Right atrium auricular region (tissue), 2 donors: ENCODE measurements at regions not wholly inside any gene's neighbourhood (a gene's known extent, or its start where the extent isn't known, plus 50 kb on each side); places are given as distances from the start of the nearest gene placed in this dataset.

Source experiments
- DNase-seq: peaks from one replicate; pipeline ENCODE4 v3.0.0-alpha.2; 2019; ENCODE audit warnings: low spot score
- H3K27ac ChIP-seq, 2 donors: fragments of 200-600 bp; sonication (generic); 1 replicate in 1 of 2; 2 replicates in 1 of 2; pipeline ENCODE4 v1.5.1; 2016 to 2019
- H3K27me3 ChIP-seq, 2 donors: fragments of 200-600 bp; sonication (generic); one replicate each; pipeline versions ENCODE4 v1.5.1 to v1.6.0; 2017 to 2019
- H3K36me3 ChIP-seq: fragments of 200-600 bp; sonication (generic); one replicate; pipeline ENCODE4 v1.5.1; 2016
- H3K4me1 ChIP-seq, 2 donors: fragments of 200-600 bp; sonication (generic); one replicate each; pipeline versions ENCODE4 v1.5.1 to v1.6.0; 2017 to 2019
- H3K4me3 ChIP-seq, 2 donors: fragments of 200-600 bp; sonication (generic); 1 replicate in 1 of 2; 2 replicates in 1 of 2; pipeline ENCODE4 v1.5.1; 2017 to 2019; ENCODE audit warnings: mild to moderate bottlenecking in 1 of 2, moderate library complexity in 1 of 2
- H3K9me3 ChIP-seq, 2 donors: fragments of 200-600 bp; sonication (generic); one replicate each; pipeline ENCODE4 v1.5.1; 2019
- TF ChIP-seq, protein P1 (sequence below), 2 donors: fragments of 200-600 bp; sonication (generic); IDR thresholded peaks; one replicate each; pipeline ENCODE4 v1.5.1; 2019; ENCODE audit warnings: antibody characterized with exemption in 2 of 2

DNA sequence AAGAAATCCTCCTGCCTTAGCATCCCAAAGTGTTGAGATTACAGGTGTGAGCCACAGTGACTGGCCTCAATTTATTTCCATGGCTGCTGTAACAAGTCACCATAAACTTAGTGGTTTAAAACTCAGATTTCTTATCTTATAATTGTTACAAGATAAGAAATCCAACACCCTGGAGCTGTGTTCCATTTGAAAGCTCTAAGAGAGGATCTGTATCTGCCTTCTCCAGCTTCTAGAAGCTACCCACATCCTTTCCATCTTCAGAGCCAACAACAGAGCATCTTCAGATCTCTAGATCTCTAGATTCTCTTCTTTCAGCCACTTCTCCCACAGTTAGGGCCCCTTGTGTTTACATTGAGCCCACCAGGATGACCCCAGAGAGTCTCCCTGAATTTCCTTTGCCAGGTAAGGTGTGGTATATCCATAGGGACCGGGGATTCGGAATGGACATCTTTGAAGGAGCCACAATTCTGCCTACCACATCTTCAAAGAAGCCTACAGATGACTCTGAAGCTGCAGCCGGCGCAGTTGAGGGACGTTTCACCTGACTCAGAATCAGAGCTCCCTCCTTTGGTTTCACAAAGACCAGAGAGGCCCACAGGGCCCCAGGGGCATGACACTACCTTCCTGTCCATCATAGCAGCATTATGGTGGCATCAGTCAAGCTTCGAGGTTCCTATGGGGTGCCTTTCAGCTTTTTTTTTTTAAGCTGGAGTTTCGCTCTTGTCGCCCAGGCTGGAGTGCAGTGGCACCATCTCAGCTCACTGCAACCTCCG lies 87.0 kb upstream of the IGF1R start:
- TF ChIP-seq, protein P1, sequence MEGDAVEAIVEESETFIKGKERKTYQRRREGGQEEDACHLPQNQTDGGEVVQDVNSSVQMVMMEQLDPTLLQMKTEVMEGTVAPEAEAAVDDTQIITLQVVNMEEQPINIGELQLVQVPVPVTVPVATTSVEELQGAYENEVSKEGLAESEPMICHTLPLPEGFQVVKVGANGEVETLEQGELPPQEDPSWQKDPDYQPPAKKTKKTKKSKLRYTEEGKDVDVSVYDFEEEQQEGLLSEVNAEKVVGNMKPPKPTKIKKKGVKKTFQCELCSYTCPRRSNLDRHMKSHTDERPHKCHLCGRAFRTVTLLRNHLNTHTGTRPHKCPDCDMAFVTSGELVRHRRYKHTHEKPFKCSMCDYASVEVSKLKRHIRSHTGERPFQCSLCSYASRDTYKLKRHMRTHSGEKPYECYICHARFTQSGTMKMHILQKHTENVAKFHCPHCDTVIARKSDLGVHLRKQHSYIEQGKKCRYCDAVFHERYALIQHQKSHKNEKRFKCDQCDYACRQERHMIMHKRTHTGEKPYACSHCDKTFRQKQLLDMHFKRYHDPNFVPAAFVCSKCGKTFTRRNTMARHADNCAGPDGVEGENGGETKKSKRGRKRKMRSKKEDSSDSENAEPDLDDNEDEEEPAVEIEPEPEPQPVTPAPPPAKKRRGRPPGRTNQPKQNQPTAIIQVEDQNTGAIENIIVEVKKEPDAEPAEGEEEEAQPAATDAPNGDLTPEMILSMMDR (IDR thresholded peaks at IDR 0.05) = no peak
- Histone ChIP-seq H3K36me3 (no peaks in the 10 kb centered on the region), H3K4me3 (no peak overlapping the region), H3K4me1 (no peaks in the 10 kb centered on the region), H3K9me3 (no peaks in the 10 kb centered on the region), H3K27me3 (no peaks in the 10 kb centered on the region), H3K27ac (no peak overlapping the region)
- no peak for DNase-seq

DNA sequence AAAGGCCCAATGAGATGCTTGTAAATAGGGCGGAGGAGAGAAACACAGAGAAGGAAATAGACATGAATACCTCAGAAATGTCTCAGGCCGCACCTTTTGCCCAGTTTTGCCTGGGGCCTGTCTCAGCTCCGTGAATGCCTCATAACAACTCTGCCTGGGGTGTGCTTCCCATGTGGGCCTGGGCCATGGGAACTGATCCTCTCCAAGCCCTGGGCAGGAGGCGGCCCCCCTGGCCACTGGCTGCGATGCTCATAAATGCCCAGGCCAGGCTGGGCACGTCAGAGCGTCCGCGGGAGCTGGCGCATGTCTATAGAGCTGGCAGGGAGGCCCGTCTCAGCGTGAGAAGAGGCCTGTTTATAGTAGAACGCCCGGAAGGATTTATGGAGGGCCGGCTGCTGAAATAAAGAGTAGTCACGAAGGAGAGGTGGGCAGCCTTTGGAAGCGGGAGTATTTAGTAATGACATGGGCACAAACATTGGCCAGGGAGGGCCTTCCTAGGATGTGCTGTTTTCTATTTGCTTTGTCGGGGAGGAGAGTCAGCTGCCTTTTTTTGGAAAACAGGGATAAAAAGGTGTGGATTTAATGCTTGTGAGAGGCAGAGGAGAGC lies 85.9 kb upstream of the IGF1R start:
- Histone ChIP-seq H3K9me3 (no peaks in the 10 kb centered on the region), H3K36me3 (no peaks in the 10 kb centered on the region), H3K4me3 (no peak overlapping the region), H3K4me1 (no peaks in the 10 kb centered on the region), H3K27me3 (no peaks in the 10 kb centered on the region), H3K27ac (no peak overlapping the region)
- TF ChIP-seq, protein P1 (IDR thresholded peaks at IDR 0.05) = no peak
- no peak for DNase-seq

DNA sequence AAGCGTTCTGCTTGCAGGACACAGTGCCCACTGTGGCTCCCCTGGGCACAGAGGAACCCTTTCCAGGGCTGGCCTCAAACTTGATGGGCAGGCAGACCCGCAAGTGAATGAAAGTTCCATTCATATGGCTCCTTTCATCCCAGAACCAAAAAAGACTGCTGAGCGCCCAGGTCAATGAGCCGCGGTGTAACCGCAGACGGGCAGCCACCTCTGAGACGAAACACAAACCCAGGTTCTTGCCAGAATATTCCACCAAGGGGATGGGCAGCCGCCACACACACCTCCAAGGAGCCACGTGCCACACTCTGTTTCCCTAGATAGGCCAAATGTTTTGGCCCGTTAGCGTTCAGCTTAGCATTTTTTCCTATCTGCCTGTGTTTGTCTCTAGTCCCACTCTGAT lies 82.8 kb upstream of the IGF1R start:
- Histone ChIP-seq H3K4me3 (no peak overlapping the region), H3K27ac (no peak overlapping the region), H3K36me3 (no peaks in the 10 kb centered on the region), H3K9me3 (no peaks in the 10 kb centered on the region), H3K4me1 (no peaks in the 10 kb centered on the region), H3K27me3 (no peaks in the 10 kb centered on the region)
- TF ChIP-seq, protein P1 (IDR thresholded peaks at IDR 0.05) = no peak
- DNase-seq = no peak

DNA sequence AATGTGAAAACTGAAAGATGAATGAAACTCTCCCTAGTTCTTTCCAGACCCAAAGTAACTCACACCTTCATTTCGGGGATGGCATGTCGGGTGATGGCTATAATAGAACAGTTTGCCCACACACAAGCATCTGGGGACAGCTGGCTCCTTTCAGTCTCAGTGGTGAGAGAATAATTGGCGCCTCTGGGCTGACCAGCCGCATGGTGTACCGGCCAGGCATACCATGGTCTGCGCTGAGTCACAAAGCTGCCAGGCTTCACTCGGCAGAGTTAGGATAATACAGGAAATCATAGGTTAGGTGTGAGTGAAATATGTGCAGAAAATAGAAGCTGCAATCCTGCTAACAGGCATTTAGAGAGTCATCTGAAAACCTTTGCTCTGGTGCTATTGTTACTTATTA lies 80.4 kb upstream of the IGF1R start:
- no peak for DNase-seq
- Histone ChIP-seq H3K4me1 (no peaks in the 10 kb centered on the region), H3K27me3 (no peaks in the 10 kb centered on the region), H3K36me3 (no peaks in the 10 kb centered on the region), H3K4me3 (no peak overlapping the region), H3K9me3 (no peaks in the 10 kb centered on the region), H3K27ac (no peak overlapping the region)
- TF ChIP-seq, protein P1 (IDR thresholded peaks at IDR 0.05) = no peak

DNA sequence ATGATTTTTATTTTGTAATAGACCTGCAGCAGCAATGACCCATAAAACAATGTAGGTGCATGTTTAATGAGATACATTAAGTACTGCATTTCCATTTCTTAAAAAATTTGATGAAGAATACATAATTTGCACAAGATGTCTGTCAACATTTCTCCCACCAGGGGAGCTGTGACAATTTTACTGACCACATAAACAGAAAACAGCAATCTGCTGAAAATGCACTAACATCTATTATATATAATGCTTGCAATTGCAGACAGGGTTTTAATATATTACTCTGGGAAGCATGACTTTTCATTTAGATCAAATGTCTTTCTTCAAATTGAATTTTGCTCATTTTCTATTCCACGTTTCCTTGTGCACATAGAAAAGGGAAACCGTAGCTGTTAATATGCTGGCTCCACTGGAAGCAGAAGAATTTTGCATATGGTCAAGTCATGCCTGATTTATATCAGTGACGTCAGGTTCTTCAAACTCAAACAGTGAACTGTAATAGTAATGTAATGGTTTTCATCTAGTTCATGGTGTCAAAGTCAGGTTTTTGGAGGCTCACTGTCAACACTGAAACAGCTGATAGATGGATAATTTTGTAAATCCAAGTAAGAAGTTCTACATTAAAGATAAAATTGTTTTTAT lies 79.8 kb upstream of the IGF1R start:
- Histone ChIP-seq H3K9me3 (no peaks in the 10 kb centered on the region), H3K27me3 (no peaks in the 10 kb centered on the region), H3K4me1 (no peaks in the 10 kb centered on the region), H3K4me3 (no peak overlapping the region), H3K36me3 (no peaks in the 10 kb centered on the region), H3K27ac (no peak overlapping the region)
- TF ChIP-seq, protein P1 (IDR thresholded peaks at IDR 0.05) = peak in 1 of 2 donors; percentile 26
- DNase-seq = no peak
